ENCODE measurements at regions not wholly inside any gene's neighbourhood (a gene's known extent, or its start where the extent isn't known, plus 50 kb on each side); places are given as distances from the start of the nearest gene placed in this dataset.

GRCh38 chr20:47944682-47945081, 159.4 kb upstream of the SULF2 start:
- TF ChIP-seq TARDBP (IDR thresholded peaks at IDR 0.05) (no peak), HDGF (IDR thresholded peaks at IDR 0.05; ENCODE audit: borderline replicate concordance) (no peak), PKNOX1 (IDR thresholded peaks at IDR 0.05) (no peak), SP1 (IDR thresholded peaks at IDR 0.05) (no peak), ELF4 (IDR thresholded peaks at IDR 0.05) (no peak), ZNF384 (IDR thresholded peaks at IDR 0.05) (no peak), FOXA1 (IDR thresholded peaks at IDR 0.05) (no peak), BHLHE40 (IDR thresholded peaks at IDR 0.05; ENCODE audit: borderline replicate concordance) (no peak), ARNT (IDR thresholded peaks at IDR 0.05) (no peak), L3MBTL2 (conservative IDR thresholded peaks at IDR 0.05) (no peak)

All from HEK293T (cell line).